GM21381 (cell line): ENCODE measurements at regions not wholly inside any gene's neighbourhood (a gene's known extent, or its start where the extent isn't known, plus 50 kb on each side); places are given as distances from the start of the nearest gene placed in this dataset.

ENCODE experiments used
- ATAC-seq: cut with Tn5 transposase; IDR thresholded peaks from one replicate; pipeline ENCODE4 v1.9.1; 2021; ENCODE audit warnings: mild to moderate bottlenecking, moderate library complexity; ENCODE audit not compliant: unreplicated experiment

DNA sequence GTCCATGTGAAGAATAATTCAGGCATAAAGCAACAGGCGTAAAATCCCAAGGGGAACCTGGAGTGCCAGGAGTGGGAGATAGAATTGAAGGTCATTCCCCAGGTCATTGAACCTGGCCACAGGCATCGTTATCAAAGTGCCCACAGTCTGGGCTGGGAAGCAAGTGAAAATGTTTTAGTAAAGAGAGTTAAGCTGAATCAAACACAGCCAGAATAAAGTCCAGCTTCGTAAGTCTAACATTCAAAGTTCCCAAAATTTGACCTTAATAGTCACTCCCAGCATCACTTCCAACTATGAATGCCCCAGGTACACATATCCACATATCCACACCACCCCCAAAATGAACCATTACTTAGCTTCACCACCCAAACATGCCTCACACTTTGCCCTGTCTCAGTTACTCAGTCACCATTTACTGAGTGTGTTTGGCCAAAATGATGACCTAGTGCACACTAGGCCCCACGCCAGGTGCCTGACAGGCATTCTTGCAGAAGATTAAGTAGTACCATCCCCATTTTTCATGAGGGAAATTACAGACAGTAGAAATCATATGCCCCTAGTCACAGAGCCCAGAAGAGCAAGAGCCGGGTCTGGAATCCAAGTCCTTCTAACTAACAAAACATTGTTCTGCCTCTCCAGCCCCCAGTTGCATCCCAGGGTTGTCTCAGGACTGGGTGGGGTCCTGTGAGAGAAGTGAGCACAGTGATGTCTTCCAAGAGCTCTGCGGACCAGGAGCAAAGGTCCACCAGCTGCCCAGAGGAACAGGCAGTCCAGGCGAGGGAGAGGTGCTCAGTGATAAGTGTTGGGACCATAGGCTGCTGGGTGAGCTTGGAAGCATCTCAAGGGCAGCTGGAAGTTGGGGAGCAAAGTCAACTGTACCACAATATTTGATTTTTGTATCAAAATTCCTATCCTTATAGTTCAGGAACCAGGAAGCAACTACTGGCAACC lies 65.2 kb upstream of the MYCN start:
- ATAC-seq = no peak

DNA sequence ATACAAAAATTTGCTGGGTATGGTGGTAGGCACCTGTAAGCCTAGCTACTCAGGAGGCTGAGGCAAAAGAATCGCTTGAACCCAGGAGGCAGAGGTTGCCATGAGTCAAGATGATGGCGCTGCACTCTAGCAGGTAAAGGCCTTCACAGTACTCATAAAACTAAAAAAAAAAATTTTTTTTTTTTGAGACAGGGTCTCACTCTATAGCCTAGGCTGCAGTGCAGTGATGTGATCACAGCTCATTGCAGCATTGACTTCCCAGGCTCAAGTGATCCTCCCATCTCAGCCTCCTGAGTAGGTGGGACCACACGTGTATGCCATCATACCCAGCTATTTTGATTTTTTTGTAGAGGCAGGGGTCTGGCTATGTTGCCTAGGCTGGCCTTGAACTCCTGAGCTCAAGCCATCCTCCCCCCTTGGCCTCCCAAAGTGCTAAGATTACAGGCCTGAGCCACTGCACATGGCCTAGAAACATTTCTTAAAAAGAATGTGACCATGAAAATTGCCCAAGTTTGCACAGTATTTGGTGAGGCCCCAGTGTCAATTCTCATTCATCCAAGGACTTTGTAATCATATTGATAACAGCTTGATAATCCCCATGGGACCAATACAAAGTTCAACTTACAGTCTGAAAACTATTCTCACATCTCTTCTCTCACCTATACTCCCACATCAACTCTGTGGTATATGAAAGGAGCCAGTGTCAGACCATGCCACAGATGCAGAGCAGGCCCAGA lies 64.2 kb upstream of the MYCN start:
- no peak for ATAC-seq

DNA sequence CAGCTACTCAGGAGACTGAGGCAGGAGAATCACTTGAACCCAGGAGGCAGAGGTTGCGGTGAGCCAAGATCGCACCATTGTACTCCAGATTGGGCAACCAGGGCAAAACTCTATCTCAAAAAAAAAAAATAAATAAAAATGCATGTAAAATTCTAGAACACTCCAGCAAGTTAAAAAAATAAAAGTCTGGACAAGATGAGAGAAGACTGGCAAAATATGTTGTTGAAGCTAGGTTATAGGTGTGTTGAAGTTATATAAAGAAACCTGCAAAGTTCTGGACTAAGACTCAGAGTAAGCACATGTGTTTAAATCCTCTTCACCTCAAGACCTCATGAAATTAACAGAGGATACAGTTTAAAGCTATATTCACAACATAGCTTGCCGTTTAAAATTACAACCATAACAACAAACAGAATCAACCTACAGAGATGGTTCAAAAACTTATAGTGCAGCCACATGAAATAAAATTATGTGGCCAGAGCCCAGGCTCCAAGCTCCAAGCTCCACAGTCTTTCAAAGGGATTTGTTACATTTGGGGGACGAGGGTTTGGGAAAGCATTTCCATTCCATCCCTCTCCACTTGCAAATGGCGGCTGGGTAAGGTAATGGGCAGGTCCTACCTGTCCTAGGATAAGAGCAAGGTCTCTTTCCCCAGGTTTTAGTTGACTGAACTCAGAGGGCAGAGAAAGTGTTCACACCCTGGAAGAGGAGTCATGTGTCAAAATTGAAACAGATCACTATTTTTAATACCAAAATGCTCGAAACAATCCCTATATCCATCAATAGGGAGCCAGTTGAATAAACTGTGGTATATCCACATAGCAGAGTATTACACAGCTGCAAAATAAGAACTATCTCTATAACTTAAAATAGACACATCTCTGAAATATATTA lies 59.9 kb upstream of the MYCN start:
- no peak for ATAC-seq

DNA sequence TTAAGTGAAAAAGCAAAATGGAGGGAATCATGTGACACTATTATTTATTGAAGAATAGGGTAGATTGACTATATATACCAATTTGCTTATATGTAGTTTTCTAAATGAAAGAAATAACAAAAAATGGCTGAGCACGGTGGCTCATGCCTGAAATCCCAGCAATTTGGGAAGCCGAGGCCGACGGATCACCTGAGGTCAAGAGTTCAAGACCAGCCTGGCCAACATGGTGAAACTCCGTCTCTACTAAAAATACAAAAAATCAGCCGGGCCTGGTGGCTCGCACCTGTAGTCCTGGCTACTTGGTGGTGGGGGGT lies 59.3 kb upstream of the MYCN start:
- ATAC-seq = no peak

DNA sequence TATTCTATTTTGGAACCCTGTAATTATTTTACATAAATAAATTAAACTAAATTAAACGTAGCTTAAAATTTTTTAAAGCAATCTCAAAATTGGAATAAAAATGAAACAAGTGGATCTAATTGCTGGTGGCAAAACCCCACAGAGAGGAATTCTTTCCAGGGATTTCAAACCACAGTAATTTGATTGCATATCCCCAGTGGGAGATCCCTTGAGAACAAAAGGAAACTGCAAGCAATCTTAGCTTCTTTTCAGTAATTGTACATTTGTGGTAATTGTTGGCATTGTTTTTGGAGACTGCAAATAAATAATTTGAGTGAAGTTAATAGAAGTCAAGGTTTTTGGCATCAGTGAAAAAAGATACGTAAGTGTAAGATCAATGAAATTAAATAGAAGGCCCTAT lies 58.7 kb upstream of the MYCN start:
- no peak for ATAC-seq

DNA sequence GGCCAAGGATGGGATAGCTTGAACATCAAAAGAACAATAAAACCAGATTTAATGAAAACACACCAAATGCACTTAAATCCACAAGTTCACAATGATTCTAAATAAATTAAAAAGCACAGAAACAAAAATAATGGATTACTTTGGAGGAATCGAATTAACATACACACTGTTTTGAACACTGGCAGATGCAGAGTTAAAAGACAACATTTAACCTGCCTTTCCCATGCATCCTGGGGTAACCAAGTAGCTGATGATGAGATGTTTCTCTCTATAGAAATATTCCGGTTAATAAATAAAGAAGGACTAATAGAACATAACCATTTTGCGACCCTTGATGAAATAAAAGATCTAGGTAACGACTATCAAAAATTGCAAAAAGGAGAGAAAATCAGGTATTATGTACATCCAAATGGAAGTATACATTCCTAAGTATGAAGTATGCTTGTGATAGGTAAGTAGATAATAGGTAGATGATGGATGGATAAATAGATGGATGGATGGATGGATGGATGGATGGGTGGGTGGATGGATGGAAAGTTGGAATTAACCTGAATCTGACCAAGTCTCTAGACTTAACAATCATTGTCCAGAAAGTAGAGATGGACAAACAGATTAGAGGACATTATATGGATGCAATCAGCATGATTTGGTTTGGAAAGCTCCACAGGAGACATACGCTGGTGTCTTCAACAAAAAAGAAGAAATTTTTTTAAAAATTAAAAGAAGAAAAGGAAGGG lies 57.4 kb upstream of the MYCN start:
- no peak for ATAC-seq

DNA sequence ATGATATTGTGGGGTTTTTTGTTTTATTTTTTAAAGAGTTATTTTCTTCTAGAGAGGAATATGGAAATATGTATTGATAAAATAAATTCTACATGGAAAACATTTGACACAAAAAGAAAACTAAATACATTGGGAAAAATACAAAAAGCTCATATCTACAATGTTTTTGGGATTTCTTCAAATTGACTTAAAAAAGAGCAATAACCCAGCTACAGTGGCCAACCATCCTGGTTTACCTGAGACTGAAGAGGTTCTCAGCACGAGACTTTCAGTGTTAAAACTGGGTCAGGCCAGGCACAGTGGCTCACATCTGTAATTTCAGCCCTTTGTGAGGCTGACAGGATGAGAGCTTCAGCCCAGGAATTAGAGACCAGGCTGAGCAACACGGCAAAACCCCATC lies 56.7 kb upstream of the MYCN start:
- ATAC-seq = no peak

DNA sequence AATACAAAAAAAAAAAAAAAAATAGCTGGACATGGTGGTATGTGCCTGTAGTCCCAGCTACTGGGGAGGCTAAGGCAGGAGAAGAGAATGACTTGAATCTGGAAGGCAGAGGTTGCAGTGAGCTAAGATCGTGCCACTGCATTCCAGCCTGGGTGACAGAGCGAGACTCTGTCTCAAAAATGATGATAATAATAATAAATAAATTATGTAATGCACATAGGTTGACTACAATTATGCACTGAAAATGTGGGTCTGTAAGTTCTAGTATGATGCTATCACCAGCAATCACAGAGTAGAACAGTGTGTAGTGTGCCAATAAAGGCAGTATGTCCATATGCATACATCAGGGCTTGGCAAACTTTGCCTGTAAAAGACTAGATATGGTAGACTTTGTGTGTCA lies 55.6 kb upstream of the MYCN start:
- ATAC-seq = no peak

DNA sequence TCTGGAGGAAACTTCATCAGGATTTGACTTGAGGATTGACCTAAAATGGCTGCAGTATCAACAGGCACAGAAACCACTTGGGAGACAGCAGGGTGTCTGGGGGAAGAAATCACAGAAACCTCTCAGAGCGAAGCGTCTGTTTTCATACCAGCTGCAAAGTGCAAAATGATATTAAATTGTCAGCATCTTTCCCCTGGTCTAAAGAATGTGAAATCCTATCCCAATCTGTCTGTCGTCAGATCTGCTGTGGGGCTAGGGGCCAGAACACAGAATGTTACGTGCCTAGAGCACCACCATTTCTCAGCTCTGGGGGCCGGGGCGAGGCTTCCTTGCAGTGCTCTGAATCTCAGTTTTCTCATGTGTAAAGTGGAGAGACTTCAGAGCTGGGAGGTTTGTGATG lies 54.1 kb upstream of the MYCN start:
- ATAC-seq = no peak

DNA sequence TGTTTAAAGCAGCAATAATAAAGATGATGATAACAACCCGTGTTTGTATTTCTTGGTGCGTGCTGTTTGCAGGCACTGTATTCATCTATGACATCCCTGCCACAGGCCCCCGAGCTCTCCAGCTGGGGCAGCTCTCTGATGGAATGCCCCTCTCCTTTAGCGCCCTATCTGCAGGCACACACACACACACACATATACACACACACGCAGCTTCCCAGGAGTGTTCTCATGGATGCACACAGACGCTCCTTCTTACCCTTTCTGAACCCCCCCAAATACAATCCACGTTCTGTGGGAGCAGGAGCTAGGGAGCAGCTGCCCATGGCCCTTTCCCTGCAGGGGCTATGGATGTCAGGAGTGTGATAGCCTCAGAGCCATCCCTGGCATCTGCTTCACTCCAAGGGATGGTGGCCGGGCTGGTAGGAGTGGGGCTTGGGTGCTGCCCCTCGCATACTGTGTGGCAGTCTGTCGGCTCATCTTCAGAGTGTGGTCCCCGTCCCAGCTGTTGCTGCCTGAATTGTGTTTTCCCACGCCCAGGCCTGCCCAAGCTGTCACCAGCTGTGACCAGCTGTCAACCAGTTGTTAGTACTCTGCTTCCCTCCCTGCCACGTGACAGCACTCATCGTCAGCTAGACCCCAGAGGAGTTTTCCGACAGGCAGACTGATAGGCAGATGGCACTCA lies 50.8 kb upstream of the MYCN start:
- no peak for ATAC-seq

DNA sequence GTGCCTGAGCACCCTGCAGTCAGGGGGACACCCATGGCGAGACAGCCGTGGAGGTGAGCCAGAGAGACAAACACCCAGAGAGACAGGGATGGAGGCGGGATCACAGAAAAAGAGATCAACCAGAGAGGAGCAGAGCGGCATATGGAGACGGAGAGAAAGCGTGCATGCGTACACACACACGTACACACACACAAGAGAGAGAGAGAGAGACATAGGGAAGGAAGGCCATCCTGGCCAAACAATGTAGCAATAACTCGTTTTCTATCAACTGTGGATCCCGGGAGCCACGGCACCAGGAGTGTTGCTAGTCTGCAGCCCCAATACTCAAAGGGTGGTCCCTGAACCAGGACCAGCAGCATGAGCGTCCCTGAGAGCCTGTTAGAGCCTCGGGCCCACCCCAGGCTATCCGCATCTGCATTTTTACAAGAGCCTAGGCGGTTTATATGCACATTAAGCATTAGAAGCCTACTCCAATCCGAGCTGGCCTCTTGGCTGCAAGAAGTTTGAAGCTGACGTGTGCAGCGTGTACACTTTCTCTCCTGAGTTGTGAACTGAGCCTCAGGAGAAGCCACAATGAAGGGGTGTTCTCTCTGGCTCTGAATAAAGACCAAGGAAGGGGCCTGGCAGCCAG lies 50.1 kb upstream of the MYCN start:
- no peak for ATAC-seq
